Kasumi-1 (cell line): ENCODE measurements at regions not wholly inside any gene's neighbourhood (a gene's known extent, or its start where the extent isn't known, plus 50 kb on each side); places are given as distances from the start of the nearest gene placed in this dataset.
A peak's percentile ranks its signal among the peaks of the same experiment; 100 is the strongest.

Experiments
- DNase-seq, 2 experiments: peaks; one replicate each; lab custom pipeline; 2025; lab: John Stamatoyannopoulos, UW

DNA sequence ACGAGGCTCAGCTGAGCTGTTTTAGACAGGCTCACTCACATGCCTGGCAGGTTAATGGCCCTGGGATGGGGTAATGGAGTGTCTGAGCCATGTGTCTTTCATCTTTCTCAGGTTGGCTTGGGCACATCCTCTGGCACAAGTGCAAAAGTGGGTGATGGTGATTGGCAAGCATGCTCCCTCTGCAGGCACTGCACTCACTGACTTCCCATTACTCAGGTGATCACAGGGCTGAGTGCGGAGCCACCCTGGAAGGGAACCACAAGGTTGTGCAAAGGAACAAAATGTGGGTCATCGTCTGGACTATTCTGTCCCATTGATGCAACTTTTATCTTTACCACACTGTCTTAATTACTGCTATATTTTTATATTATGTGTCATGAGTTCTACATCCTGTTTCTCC is 244.1 kb upstream of the AKR1E2 start:
- no peak for DNase-seq

DNA sequence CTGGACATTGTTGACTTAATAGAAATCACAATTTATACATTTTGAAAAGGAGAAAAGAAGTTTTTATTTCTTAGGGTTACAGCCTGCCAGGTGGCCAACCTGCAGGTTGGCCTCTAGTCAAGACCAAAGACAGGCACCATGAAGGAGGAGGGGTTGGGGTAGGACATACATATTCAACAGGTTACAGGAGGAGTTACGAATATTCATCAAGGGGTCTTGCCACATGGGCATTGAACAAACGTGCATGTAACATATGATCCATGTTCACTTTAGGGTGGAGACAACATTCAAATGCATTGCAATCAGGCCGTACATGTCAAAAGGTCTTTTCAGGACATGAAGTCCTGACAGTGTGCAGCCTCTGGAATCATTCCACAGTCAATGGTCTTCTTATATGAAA is 246.2 kb upstream of the AKR1E2 start:
- no peak for DNase-seq

DNA sequence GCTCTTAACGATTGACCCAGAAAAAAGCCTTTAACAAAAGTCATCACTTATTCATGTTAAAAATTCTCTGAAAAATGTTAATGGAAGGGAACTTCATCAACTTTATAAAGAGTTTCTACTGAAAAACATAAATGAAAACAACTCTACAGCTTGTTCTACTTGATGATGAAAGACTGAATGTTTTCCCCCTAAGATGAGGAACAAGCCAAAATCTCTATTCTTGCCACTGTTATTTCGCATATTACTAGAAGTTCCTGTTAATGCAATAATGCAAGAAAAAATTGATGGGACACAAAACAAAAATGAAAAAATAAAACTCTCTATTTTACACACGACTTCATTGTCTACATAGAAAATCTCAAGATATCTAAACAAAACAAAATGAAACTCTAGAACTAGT is 249.8 kb upstream of the AKR1E2 start:
- no peak for DNase-seq

DNA sequence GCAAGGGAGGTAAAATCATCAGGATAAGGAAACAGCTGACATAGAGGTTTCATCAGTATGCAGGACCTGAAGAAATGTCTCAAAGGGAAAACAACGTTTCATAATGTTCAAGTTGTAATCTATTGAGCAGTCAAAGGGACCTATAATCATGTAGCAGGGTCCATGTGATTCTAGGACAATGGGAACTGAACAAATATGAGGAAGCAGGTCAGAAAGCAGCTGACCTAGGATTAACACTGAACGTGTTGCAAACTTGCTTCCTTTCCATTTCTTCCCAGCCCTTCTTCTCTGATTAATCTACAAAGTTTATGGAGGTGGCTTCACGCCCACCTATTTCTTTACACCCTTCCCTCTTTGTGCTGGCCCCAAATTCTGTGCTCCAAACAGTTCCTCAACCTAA is 256.9 kb upstream of the AKR1E2 start:
- DNase-seq: peak in 1 of 2 experiments; percentile 5

DNA sequence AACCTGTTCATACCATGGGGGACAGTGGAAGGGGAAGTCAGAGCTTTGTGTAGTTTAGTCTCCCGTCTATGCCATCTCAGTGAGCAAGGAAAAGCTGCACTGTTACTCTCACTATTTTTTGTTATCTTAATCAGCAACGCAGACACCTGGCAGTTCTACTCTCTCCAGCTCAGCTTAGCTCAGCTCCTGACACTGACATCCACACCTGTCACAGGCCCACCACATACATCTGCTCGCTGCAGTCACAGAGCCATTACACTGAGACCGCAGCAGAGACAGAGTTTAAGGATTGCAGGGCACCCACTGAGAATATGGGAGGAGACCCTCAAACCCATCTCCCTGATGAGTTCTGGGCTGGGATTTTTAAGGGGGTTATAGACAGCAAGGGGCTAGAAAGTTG is 257.3 kb upstream of the AKR1E2 start:
- DNase-seq: no peak

DNA sequence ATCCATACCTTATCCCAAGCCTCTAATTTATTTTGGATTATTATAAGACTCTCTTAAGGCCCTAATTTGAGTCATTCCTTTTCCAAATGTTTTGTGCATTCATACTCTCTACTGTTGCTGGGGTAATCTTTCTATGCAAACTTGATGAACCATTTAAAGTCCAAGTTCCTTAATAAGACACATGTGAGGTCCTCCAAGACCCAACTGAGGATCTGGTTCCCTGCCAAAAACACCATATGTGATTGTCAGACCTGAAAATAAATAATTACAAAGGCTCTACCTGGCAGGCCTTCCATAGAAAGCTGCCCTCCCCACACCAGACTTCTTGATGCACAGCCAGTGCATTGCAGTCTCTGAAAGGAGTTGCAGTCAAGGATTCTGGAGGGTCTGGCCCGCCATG is 257.9 kb upstream of the AKR1E2 start:
- no peak for DNase-seq

DNA sequence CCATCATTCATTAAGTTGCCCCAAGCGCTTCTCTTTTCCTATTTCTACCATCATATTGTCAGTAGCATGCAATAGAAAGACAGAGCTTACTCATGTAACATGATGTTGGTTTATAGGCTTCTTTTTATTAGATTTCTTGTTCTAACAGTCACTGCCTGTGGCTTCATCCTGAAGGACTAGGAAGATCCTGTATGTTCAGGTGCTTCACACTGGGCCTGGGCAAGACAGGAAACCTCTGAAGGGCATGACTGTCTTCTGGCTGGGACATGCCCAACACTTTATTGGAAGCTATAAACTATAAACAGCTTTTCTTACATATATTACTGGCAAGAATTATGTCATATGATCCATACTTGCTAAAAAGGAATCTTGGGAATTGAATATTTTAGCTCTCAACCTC is 258.4 kb upstream of the AKR1E2 start:
- no peak for DNase-seq

DNA sequence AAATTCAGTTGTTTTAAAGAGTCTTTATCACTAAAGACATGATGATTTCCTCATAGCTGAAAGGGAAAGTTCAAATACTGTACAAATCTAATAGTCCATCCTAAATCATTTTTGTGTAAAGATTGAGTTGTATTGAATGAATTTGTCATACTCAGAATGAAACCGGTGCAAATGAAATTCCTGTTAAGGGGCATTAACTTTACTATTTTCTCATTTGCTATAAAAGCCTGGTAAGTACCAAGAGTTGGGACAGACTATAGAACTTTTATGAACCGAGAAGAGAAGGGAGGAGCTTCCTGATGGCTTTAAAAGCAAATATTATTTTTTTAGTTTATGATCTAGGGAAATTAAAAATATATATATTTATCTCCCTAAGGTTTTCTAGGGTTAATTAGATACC is 260.0 kb upstream of the AKR1E2 start:
- no peak for DNase-seq

DNA sequence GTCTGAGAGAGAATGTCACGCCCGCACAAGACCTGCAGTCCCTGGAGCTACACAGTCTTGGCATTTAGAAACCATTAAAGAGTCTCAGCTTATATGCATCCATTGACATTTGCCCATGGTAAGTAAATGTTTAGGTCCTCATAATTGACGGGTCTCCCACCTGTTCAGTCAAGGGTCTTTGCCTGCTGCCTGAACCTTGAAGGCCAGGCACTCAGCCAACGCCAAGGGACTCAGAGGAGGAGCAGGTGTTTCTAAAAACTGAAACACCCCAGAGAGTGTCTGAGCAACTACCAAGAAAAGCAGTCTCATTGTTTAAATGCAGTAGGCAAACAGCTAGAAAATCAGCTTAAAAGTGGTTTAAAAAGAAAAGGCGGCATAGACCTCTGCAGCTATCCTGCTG is 264.7 kb upstream of the AKR1E2 start:
- DNase-seq: no peak

DNA sequence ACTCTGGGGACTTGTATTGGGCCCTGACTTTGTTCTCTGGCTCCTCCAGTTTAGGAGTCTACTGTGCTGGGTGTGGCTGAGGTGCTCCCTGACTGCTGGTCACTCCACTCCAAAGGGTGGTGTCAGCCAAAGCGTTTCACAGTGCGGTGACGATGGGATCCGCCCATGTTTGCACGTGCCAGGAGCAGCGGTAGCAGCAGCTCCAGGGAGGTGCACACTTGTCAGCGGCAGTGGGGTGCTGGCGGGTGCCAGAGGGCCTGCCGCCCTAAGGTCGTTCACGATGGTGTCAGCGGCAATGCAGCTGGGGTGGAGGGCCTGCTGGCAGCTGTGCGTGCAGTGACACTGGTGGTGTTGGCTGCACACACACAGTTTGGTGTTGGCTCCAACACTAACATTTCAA is 268.5 kb upstream of the AKR1E2 start:
- no peak for DNase-seq

DNA sequence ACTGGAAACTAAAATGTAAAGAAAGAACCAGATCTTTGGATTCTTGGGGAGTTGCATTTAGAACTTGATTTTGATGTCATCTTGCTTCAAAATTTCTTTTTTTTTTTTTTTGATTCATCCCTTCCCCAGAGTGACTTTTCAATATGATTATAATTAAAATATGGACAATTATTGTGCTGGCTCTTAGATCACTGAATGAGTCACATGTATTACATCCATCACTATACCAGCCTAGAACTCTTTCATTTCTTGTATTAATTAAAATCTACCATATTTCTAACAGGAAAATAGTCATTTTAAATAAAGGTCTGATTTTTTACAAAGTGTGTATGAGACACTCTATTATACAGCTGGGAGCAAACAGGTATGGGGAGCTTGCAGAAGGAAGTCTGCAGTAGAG is 269.5 kb upstream of the AKR1E2 start:
- no peak for DNase-seq

DNA sequence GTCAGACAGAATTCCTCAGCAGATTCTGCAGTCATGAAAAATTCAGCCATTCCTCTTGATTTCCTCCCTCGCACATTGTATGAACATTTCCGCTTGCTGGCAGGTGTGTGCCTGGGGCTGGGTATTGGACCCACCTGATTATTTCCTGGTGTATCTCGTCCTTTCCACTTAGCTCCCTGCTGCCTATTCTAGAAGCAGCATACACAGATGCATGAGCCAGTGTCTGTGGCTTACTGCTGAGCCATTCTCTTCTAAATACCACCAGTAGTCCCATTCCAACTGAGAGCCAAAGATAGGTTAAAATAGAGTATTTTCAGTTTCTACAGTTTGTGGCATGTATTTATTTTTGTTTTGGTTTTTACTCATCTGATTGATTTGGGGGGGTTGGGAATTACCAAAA is 270.1 kb upstream of the AKR1E2 start:
- no peak for DNase-seq

DNA sequence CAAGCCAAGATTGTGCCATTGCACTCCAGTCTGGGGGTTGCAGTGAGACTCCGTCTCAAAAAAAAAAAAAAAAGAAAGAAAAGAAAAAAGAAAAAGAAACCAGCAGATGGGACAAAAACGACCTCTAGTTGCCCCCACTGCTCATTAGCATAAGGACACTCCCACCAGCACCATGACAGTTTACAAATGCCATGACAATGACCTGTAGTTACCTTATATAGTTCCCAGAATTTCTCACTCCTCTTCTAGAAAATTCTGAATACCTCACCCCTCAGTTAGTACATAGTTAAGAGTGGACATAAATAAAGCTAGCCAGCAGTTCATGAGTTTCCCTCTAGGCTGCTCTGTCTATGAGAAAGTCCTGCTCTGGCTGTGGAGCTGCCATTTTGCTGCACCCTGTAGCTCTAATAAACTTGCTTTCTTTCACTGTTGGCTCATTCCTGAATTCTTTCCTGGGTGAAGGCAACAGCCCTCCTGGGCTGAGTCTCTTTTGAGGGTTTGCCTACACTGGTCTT is 276.8 kb upstream of the AKR1E2 start:
- no peak for DNase-seq

DNA sequence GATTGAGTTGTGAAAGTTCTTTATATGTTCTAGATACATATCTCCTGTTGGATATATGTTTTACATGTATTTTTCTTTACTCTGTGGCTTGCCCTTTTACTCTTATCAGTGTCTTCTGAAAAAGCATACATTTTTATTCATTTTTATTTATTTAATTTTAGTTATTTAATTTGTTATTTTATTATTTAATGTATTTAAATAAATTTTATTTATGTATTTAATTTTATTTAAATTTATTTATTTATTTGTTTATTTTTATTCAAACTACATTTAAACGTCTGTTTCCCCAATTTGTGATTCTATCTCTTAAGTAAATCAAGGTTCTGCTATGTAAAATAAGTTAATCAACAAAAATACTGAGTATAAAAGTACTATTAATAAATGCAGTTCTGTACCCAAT is 279.1 kb upstream of the AKR1E2 start:
- no peak for DNase-seq

DNA sequence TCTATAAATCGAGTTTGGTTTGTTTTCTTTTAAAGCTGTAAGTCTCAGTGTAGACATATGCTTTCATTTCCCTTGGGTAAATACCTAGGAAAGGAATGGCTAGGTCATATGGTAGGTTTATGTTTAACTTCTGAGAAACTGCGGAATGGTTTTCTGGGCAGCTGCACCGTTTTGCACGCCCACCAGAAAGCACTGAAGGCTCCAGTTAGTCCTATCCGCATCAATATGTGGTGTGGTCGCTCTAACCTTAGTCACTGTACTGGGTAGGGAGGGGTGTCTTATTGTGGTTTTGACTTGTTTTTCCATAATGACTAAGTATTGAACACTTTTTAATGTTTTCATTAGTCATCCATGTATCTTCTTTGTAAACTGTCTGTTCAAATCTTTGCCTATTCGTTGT is 279.5 kb upstream of the AKR1E2 start:
- DNase-seq: no peak

DNA sequence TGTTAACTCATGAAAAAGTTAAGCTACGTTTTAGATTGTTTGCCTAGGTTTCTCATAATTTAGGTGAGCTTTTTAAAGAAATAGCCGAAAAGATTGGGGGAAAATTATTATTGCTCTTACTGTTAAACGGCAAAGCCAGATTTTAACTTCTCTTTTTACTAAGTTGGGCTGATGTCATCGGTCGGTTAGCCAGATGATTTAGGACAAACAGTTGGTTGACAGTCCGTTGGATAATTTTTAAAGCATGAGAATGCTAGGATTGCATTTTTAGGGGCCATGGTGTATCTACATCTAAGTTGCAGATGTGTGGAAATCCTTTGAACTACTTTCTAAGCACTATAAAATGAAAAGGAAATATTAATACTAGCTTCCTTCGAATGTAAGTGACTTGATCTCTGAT is 280.9 kb upstream of the AKR1E2 start:
- no peak for DNase-seq

DNA sequence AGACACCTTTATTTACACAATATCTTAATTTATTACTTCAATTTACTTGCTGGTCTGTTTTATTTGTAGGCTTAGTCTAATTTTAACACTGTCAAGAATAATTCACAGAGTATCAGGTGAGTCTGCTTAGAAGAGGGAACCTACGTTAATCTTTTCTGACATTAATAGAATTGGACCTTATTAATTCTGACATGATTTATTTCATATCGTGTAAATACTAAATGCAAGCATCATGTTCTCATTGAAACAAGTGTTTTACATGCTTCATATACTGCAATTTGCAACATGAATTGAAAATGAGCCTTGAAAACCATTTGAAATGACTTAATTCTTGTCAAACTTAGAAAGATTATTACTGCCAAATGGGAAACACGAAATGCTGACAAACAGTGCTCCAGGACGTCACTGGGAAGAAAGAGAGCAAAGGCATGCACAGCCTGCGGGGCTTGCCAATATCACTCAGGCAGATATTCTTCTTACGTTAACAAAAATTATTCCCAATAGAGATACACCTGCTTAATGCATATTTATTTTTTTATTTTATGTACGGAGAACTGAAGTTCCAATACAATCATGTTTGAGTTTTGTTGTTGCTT is 282.0 kb upstream of the AKR1E2 start:
- no peak for DNase-seq

DNA sequence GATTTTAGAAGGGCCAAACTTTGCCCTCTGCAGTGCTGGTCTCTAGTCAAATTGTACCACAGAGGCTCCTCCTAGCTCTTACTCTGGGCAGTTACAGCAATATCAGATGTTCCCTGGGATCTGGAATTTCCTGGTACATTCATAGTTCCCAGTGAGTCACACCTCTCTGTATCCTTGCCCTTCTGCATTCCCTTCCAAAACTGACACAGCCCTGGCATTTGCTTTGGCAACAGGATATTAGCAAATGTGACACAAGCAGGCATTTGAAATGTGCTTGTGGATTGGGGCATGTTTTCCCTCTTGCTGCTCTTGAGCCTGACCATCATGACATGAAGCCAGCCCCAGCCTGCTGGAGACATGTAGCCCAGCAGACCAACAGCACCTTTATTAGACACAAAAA is 284.7 kb upstream of the AKR1E2 start:
- DNase-seq: no peak

DNA sequence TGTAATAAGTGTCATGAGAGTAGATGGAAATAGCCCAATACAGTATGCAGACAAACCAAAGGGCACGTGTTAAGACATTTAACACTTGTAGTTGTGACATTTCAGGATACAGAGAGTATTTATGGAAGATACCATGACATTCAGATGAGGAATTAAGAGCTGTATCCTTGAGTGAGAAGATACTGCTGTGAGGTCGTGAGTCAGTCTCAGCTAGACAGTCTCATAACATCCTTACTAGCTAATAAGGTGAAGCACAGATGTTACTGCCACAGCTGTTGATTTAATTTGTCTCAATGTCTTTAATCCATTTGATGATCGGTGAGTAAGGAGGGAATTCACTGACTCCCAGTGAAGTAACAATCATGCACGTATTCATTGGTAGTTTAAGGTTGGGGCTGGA is 288.0 kb upstream of the AKR1E2 start:
- DNase-seq: no peak

DNA sequence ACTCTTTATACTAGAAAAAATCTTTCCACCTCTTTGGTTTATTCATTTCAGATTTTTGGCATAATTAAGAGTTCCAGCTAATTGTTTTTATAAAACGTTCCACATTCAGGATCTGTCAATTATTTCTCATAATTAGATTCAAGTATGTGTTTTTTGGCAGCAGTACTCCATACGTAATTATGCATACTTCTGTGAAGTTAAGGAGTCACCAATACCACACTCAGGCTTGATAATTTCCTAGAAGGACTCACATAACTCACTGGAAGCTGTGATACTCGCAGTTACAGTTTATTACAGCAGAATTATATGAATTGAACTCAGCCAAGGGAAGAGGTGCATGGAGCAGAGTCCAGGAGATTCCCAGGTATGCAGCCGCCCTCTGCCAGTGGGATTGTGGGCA is 290.5 kb upstream of the AKR1E2 start:
- DNase-seq: no peak

DNA sequence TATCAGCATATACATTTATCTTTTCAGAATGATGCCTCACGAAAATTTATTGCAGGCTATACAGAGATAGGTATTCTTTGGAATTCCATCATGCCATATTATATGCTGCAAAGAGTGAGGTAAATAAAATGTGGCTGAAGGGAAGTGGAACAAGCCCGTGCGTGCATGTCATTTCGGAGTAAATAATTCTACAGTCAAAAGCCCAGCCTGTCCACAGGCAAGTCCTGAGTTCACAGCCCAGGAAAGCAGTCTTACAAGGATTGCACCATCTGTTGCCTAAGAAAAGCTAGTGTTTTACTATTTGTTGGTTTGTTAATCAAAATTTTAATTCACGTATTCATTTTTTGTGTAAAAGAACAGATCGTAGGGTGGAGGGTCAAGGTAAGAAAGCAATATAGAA is 292.4 kb upstream of the AKR1E2 start:
- DNase-seq: no peak

DNA sequence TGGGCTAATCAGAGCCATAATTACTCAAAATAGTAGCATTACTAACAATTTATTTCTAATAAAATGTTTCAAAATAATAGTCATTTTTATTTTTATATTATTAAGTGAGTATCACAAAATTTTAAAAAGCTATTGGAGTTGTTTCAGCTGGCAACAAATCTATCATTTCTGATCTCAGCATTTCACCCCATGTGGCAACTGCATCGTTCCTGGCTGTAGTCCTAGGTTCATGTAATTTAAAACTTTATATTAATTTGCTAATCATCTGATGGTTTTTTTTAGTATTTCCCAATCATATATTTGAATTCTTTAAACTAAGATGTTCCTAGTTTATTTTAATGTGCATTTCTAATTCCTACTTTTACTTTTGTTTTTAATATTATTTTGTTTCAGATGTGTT is 293.0 kb upstream of the AKR1E2 start:
- no peak for DNase-seq

DNA sequence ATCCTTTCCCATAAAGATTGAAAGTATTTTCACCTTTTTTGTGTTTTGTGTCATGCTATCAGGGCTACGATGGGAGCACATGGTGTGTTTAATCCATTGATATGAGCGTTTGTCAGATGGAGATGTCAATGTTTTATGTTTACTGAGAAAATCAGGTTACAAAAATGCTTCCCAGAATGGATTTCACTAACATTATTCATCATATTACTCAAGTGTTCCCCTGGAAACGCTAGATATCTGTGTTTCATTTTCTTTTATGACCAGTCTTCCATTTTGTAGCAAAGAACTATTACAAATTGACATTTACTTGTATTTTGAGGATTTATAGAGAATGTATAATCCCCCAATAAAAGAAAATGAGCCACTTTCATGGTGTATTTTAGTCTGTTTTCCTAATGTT is 293.5 kb upstream of the AKR1E2 start:
- no peak for DNase-seq

DNA sequence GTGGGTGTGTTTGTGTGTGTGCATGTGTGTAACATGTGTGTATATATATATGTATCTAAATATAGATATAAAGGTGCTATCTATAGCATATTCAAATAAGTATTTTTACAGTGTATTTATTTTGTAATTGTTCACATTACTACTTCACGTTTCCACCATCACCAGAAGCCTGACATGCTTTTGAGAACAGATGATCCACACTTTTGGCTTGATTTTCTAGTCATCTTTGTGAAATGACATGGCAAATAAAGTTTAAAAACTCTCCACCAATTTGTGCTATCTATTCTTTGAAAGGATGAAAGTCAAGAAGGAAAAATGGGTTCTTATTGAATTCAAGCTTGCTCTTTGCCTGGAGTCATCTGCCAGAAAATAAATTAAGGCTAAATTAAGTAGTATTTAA is 294.0 kb upstream of the AKR1E2 start:
- DNase-seq: no peak

DNA sequence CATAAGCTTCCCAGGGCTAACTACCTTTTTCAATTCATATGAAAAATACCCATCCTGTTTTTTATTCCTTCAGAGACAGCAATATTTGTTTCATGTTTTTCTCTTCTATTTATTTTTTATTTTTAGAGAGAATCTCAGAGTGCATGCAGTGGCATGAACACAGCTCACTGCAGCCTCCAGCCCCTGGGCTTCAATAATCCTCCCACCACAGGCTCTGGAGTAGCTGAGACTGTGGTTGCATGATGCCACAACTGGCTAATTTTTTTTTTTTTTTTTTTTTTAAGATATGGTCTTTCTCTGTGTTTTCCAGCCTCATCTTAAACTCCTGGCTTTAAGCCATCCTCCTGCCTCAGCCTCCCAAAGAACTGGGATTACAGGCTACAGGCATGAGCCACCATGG is 296.7 kb upstream of the AKR1E2 start:
- no peak for DNase-seq
